HPDE6-E6E7 (cell line): ENCODE measurements at regions not wholly inside any gene's neighbourhood (a gene's known extent, or its start where the extent isn't known, plus 50 kb on each side); places are given as distances from the start of the nearest gene placed in this dataset.

Experiments used
- DNase-seq: peaks from one replicate; pipeline ENCODE4 v3.0.0; 2011; ENCODE audit warnings: missing footprints; ENCODE audit errors: extremely low spot score

DNA sequence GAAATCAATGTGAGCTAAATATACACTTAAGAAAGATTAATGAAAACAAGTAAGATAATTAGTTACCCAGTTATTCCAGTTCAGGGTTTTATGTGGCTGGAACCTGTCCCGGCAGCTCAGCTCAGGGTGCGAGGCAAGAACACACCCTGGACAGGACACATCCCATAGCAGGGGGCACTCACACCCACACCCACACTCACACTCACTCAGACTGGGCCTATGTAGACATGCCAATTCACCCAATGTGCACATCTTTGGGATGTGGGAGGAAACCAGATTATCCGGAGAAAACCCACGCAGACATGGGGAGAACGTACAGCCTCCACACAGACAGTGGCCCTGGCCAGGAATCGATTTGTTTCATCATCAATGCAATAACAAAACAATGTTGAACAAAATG lies 66.0 kb upstream of the TMCC3 start:
- DNase-seq = no peak

DNA sequence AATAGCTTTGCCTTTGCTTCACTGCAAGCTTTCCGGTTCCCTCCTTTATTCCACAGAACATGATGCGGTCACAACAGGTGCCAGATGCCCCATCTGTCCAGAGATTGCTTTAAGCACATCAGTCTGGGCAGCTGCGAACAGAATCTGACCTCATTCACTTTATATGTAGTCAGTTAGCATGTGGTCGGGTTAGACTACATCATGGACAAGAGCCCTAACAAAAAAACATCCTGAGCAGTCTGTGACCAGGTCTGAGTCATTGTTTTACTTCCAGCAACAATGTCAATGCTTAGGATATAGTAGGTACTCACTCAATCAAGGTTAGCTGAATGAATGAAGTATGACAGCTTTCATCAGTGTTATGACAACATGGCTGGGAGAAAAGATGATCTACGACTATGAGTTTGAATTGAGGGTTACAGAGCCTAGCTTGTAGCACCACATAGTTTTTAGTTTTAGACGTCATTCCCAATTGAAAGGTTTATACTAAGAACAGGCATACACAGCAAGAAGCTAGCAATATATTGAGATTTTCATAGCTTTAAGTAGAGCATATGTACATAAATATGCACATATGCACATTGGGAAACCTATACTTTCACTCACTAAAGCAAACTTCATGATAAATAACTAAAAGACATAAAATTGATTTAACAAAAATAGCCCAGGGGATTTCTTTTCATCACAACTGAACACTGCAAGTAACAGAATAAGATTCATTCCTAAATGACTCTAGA lies 64.2 kb upstream of the TMCC3 start:
- peak; percentile 14 for DNase-seq

DNA sequence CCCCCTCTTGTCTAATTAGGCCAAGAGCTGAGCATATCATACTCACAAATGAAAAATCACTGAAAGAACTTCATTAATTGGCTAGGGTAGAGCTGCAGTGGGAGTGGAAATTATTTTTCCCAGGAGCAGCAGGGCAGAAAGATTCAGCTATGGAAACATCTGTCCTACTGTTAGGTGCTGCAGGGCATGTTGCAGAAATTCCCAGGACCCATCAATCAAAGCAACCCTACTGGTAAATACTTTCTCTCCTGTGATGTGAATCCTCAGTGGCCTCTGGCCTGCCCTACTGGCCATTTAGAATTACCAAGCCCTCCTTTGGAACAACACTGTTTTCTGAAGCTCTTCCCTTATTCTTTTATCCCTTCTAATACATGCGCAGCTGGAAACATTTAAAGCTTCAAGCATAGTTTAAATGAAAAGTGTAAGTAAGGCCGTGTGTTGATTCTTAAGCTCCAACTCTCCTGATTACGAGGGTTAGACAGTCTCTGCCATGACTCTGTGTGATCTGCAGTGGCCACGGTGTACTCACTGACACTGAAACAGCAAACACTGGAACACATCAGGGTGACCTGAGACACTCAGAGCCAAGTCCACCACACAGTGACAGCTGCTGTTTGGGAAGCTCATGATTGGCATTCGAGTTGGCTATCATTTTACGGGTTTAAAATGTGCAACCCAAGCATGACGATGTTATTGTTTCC lies 62.6 kb upstream of the TMCC3 start:
- no peak for DNase-seq

DNA sequence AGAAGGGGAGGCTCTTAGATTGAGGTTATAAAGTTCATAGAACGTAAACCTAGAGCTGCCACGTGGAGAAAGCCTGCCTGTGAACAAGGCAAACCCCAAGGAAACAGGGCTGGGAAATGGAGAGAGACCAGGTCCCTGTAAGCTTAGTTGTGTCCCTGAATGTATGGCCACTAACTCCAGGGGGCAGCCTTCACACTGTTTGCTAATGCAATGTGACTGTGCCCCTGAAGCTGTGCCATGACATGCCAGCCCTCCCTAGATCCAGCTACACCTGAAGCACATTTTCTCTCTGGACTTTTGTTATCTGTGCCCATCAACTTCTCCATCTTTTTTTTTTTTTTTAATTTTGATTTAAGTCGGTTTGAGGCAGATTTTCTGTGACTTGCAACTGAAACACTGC lies 60.6 kb upstream of the TMCC3 start:
- DNase-seq = no peak

DNA sequence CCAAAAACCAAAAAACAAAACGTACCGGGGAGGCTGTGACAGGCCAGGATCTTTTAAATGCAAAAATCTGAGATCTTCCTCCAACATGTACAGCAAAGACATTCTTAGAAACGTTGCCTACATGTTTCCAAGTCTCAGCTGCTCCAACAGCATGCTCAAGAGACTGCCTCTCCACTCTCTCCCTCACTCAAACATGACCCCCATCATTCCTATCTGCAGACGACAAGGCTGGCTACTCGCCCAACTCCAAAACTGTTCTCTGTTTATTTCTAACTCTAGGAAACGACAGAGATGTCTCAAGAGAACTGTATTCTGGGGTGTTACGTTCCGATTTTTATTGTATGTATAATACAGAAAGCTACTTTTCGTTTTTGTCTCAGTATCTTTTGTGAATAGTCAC lies 57.5 kb upstream of the TMCC3 start:
- no peak for DNase-seq

DNA sequence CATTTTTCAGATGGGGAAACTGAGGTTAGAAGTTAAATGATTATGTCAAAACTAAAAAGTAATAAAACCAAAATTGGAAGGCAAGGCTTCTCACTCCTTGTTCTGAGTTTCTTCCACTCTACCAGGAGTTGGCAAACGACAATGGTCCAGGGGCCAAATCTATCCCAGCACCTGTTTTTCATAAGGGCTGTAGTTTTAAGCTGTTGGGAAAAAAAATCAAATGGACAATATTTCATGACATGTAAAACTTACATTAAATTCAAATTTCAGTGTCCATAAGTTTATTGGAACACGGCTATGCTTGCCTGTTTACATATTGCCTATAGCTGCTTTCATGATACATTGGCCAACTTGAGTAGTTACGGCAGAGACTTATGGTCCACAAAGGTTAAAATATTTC lies 56.7 kb upstream of the TMCC3 start:
- DNase-seq = no peak

DNA sequence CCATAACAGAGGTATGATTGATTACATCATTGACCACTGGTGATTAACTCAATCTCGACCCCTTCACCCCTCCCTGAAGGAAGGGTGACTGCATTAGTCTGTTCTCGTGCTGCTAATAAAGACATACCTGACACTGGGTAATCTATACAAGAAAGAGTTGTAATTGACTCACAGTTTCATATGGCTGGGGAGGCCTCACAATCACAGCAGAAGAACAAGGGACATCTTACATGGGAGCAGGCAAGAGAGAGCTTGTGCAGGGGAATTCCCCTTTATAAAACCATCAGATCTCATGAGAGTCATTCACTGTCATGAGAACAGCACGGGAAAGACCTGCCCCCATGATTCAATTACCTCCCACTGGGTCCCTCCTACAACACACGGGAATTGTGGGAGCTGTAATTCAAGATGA lies 55.9 kb upstream of the TMCC3 start:
- no peak for DNase-seq

DNA sequence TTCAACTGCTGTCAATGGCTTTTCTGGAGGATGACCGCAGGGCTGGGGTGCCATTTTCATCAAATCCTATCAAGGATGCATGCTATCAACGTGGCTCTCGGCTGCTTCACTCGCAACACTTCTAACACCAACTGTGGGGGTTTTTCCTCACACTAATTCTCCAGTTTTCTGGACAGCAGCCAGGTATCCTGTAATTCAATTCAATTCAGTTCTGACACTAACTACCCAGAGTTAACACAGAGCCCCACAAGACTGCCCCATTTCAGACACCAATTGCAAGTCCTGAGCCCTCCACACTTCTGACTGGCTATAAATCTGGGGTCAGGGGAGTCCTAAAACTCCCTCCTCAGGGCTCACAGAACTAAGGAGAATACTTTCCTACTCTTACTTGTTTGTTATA lies 55.3 kb upstream of the TMCC3 start:
- DNase-seq = no peak

DNA sequence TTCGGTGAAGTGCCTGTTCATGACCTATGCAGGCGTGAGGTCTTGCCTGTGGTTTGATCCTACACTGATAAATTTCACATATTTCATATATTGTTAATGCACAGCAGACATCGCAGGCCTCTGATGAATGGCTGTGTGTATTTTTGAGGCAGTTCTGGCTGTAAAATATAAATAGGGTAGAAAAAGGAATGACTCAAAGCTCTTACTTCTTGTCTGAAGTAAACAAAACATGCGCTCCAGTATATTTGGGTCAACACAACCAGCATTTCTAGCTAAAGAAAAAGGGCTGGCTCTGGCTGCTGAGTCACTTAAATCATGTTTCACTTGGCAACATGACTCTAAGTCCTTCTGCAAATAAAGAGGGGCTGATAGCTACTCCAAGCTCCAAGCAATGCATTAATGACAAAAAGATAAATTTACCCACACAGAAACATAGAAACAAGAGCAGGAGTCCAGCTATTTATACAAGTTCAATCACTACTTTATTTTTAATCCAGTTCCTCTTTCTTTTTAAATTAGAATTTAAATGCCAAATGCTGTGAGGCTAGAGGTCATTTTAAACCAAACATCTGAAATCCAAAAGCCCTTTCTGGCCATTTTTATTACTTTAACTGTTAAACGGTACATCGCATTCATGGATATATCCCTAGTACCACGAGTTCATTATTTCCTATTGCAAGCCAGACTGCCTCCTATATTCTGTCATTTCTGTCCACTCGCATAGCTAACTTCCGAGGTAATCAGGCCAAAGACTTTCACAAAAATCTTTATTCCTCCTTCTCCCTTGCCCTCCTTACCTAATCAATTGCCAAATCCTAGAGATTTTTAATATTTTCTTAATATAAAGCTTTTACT lies 54.3 kb upstream of the TMCC3 start:
- peak; percentile 39 for DNase-seq

DNA sequence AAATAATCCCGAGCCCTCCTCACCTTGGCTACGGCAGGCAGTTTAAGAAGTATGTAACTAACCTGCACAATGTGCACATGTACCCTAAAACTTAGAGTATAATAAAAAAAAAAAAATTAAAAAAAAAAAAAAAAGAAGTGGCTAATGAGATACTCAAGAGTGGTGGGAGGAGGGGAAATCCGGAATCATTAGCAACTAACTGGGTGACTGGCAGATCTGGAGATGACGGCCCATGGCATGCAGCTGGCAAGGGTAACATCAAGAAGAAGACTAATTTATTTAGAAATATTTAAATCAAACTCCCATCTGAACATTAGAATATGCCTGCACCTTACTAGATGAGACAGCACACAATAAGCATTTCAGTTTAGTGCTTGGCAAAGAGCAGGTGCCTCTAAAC lies 52.3 kb upstream of the TMCC3 start:
- no peak for DNase-seq

DNA sequence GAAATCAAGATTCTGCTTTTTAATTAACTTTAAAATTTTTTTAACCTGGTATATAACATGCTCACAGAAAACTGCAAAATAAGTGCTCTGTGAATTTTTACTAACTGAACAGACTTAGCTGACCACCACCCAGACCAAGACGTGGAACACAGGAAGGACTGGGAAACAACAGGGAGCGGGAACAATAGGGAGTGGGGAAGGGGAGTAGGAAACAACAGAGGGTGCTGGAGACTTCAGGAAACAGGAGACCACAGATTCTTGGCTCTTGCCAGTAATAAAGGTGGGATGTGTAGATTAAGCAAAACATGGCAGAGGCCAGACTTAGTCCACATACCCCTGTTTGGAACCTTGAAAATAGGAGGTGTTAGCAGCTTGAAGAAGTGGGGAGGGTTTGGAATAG lies 51.4 kb upstream of the TMCC3 start:
- DNase-seq = no peak

DNA sequence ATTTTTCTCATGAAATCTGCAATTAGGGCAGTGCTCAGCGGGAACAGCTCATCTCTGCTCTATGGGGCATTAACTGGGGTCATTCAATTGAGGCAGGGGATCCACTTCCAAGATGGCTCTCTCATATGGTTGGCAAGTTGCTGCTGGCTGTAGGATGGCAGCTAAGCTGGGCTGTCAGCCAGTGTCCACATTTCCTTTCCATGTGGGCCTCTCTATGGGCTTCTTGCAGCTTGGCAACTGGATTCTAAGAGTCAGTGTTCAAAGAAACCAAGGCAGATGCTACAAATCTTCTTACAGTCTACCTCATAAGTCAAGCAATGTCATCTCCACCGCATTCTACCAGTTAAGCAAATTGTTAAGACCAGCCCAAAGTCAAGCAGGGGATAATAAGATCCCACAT lies 50.3 kb upstream of the TMCC3 start:
- DNase-seq = no peak
